ENCODE measurements at regions not wholly inside any gene's neighbourhood (a gene's known extent, or its start where the extent isn't known, plus 50 kb on each side); places are given as distances from the start of the nearest gene placed in this dataset.

GRCh38 chr14:71728386-71728785 lies 203.8 kb upstream of the RGS6 start:
- H3K4me3 Mint-ChIP-seq = no peak overlapping the region
- no peaks in the 10 kb centered on the region for H3K4me1 ChIP-seq (ENCODE audit: insufficient read depth, low read length)
- no peaks in the 10 kb centered on the region for H3K23me2 ChIP-seq (ENCODE audit: insufficient read length, low read depth, low read length, poor library complexity, severe bottlenecking)
- H2AK5ac ChIP-seq (ENCODE audit: insufficient read length, low read length) = no peak overlapping the region
- no peaks in the 10 kb centered on the region for H3K9me3 ChIP-seq (ENCODE audit: control insufficient read depth, low read depth, low read length)
- H4K20me1 ChIP-seq (ENCODE audit: control insufficient read depth, insufficient read depth, insufficient read length) = no peaks in the 10 kb centered on the region
- H3T11ph ChIP-seq (ENCODE audit: low read length) = no peak overlapping the region
- H3K18ac ChIP-seq (ENCODE audit: insufficient read length, low read depth, low read length) = no peak overlapping the region
- no peaks in the 10 kb centered on the region for H3K27me3 ChIP-seq (ENCODE audit: insufficient read depth, low read length)
- no peak overlapping the region for H4K5ac ChIP-seq (ENCODE audit: insufficient read length, low read depth, low read length)
- no peaks in the 10 kb centered on the region for H3K79me1 ChIP-seq (ENCODE audit: insufficient read depth, low read depth, low read length, poor library complexity, severe bottlenecking)
- H3K36me3 Mint-ChIP-seq (ENCODE audit: insufficient read depth in 1 of 3, low read depth in 3 of 3) = peaks cover 28 to 57% (median 51%) of the 10 kb centered on the region in 3 experiments
- H2BK120ac ChIP-seq (ENCODE audit: low read depth, low read length, poor library complexity, severe bottlenecking) = no peak overlapping the region
- no peak overlapping the region for H2BK15ac ChIP-seq (ENCODE audit: low read depth, low read length)
- TF ChIP-seq CTCF (conservative IDR thresholded peaks at IDR 0.05) = no peak
- no peak overlapping the region for H2BK5ac ChIP-seq (ENCODE audit: insufficient read length, low read length)
- no peak overlapping the region for H2AFZ ChIP-seq (ENCODE audit: low read length)
- no peak overlapping the region for H3K14ac ChIP-seq (ENCODE audit: insufficient read depth, low read length)
- H3K4me1 Mint-ChIP-seq = no peaks in the 10 kb centered on the region
- no peak overlapping the region for H3K4ac ChIP-seq (ENCODE audit: low read depth, low read length)
- no peak overlapping the region for H3K4me2 ChIP-seq (ENCODE audit: insufficient read depth, insufficient read length, low read length)
- H2BK20ac ChIP-seq (ENCODE audit: low read depth, low read length, poor library complexity, severe bottlenecking) = no peak overlapping the region
- H4K8ac ChIP-seq (replicated peaks; ENCODE audit: insufficient read length, low read depth, low read length) = no peak overlapping the region
- H3K27ac ChIP-seq (ENCODE audit: insufficient read length, low read depth, low read length) = no peak overlapping the region
- no peaks in the 10 kb centered on the region for H3K9me3 Mint-ChIP-seq
- H4K91ac ChIP-seq (ENCODE audit: insufficient read length, low read depth, low read length) = no peak overlapping the region
- no peak overlapping the region for H3K23ac ChIP-seq (ENCODE audit: insufficient read length, low read depth, low read length)
- no peak overlapping the region for H3K27ac Mint-ChIP-seq
- no peaks in the 10 kb centered on the region; the same call in 1 of the 2 replicates for H3K27me3 Mint-ChIP-seq (ENCODE audit: low read depth)
- H2BK12ac ChIP-seq (ENCODE audit: insufficient read length, low read depth, low read length) = no peak overlapping the region
- DNase-seq = no peak
- WGBS (ENCODE audit: extremely low coverage, insufficient read length, low lambda C conversion rate) = no CpG with 5 or more reads among the region's 3 CpGs
- H3K56ac ChIP-seq (ENCODE audit: insufficient read length, low read depth, low read length) = no peak overlapping the region
- no peaks in the 10 kb centered on the region; the same call in 1 of the 2 replicates for H3K79me2 ChIP-seq (ENCODE audit: insufficient read depth, low read length)
- H3K9ac ChIP-seq (ENCODE audit: extremely low read depth, insufficient read length, low read length) = no peak overlapping the region
